ENCODE measurements at regions not wholly inside any gene's neighbourhood (a gene's known extent, or its start where the extent isn't known, plus 50 kb on each side); places are given as distances from the start of the nearest gene placed in this dataset.

- no peak for TF ChIP-seq CTCF (IDR thresholded peaks at IDR 0.05; ENCODE audit: borderline replicate concordance, insufficient read depth, low read depth, low read length)
- no peak overlapping the region for H3K4me3 ChIP-seq (ENCODE audit: low read depth, low read length)
These were observed 231.8 kb upstream of the CCNG1 start for GRCh38 chr5:163205645-163206044.

- no peak overlapping the region for H3K4me3 ChIP-seq (ENCODE audit: low read depth, low read length)
- TF ChIP-seq CTCF (IDR thresholded peaks at IDR 0.05; ENCODE audit: borderline replicate concordance, insufficient read depth, low read depth, low read length), result no peak
These were observed 215.8 kb upstream of the CCNG1 start for GRCh38 chr5:163221581-163221980.

- H3K4me3 ChIP-seq (ENCODE audit: low read depth, low read length), result no peak overlapping the region
- TF ChIP-seq CTCF (IDR thresholded peaks at IDR 0.05; ENCODE audit: borderline replicate concordance, insufficient read depth, low read depth, low read length), result no peak
These were observed 214.4 kb upstream of the CCNG1 start for GRCh38 chr5:163222982-163223381.

- TF ChIP-seq CTCF (IDR thresholded peaks at IDR 0.05; ENCODE audit: borderline replicate concordance, insufficient read depth, low read depth, low read length), result no peak
- no peak overlapping the region for H3K4me3 ChIP-seq (ENCODE audit: low read depth, low read length)
These were observed 192.9 kb upstream of the CCNG1 start for GRCh38 chr5:163244445-163244987.

GRCh38 chr5:163245584-163245983 lies 191.8 kb upstream of the CCNG1 start:
- no peak overlapping the region for H3K4me3 ChIP-seq (ENCODE audit: low read depth, low read length)
- TF ChIP-seq CTCF (IDR thresholded peaks at IDR 0.05; ENCODE audit: borderline replicate concordance, insufficient read depth, low read depth, low read length), result no peak

GRCh38 chr5:163248333-163248732 lies 189.1 kb upstream of the CCNG1 start:
- no peak for TF ChIP-seq CTCF (IDR thresholded peaks at IDR 0.05; ENCODE audit: borderline replicate concordance, insufficient read depth, low read depth, low read length)
- no peak overlapping the region for H3K4me3 ChIP-seq (ENCODE audit: low read depth, low read length)

- no peak overlapping the region for H3K4me3 ChIP-seq (ENCODE audit: low read depth, low read length)
- no peak for TF ChIP-seq CTCF (IDR thresholded peaks at IDR 0.05; ENCODE audit: borderline replicate concordance, insufficient read depth, low read depth, low read length)
These were observed 188.5 kb upstream of the CCNG1 start for GRCh38 chr5:163248871-163249270.

All from GM12875 (cell line).